Right hindlimb (tissue), 1 donor: ENCODE measurements at regions not wholly inside any gene's neighbourhood (a gene's known extent, or its start where the extent isn't known, plus 50 kb on each side); places are given as distances from the start of the nearest gene placed in this dataset.

ENCODE experiments used
- DNase-seq: peaks from one replicate; pipeline ENCODE4 v3.0.0-alpha.2; 2018

DNA sequence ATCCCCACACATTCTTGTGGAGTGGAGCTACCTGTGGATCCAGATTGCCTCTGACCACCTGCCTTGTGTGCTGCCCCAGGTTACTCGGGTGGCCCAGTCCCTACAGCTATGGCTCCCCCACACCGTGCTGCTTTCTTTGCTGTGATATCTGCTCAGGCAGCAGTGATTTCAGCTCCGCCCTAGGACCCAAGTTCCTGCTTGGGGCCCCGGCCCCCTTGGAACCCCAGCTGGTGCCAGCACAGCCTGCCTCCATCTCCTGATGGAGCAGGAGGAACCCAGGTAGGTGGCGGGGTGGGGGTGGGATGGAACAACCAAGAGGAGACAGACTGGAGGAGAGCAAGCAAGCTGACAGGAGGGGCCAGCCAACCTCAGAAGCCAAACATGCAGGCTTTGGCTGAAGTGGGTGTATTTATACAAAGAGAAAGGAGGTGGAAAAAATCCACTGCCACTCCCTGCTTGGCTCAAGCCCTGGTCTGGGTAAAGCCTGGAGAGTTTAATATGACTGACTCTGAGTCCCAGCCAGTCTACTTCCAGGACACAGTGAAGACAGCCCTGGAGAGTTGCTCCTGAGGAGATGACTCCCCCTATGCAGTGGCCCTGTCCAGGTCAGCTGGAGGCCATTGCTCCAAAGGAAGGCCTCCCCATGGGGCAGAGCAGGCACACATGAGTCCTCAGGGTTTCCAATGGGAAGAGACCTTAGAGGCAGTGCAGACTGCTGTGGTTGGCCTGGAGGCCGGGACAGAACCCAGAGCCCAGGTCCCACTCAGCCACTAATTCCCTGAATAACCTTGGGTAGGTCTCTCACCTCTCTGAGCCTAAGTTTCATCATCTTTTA lies 197.1 kb upstream of the MAMLD1 start:
- peak; percentile 37 for DNase-seq

DNA sequence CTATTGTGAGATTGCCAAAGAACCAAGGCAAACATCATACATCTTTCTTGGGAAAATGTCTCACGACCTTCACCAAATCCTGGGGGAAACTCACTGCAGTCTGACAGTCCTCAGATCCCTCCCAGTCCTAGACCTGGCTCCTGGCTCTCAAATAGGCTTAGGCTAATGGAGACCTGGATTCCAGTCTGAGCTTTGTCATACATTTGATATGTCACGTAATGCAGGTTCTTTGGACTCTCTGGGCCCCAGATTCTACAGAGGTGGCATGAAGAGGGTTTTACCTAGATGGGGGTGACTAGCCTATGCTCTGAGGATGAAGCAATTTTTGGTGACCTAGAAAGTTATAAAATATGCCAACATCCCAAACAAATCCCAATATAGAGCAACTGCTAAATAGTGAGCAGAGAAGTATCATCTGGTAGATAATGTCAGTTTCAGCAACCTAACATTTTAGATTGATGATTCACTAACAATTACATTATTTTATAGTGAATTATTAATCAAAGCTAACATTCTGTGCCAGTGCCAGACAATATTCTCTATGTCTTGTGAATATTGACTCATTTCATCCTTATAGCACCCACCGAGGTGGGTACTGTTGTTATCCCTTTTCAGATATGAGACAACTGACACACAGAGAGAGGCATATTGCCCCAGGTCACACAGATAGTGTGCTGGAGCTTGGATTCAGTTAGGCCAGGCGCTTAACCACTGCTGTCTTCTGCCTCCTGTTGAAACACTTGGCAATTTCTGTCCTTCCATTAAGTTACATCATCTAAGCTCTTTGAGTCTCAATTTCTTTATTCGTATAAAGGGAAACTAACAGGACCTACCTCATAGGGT lies 195.4 kb upstream of the MAMLD1 start:
- no peak for DNase-seq

- no peak for DNase-seq
These were observed 181.0 kb upstream of the MAMLD1 start for GRCh38 chrX:150182161-150182560.

DNA sequence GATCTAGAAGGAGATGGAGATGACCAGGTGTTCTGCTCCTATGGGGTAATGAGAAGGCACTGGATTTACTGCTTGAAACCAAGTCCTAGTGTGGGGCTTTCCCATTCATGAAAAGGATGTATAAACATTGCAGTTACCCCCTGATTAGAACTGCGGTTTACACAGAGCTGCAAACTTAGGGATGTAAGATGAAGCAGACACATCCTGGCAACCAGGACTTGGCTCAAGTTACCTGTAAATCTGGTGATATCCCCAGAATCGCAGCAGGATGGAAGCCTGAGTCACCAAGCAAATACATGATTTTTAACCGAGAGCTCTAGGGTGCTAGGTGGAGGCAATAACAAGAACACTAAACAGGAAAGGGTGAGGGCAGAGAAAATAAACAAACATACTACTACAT lies 178.6 kb upstream of the MAMLD1 start:
- no peak for DNase-seq

DNA sequence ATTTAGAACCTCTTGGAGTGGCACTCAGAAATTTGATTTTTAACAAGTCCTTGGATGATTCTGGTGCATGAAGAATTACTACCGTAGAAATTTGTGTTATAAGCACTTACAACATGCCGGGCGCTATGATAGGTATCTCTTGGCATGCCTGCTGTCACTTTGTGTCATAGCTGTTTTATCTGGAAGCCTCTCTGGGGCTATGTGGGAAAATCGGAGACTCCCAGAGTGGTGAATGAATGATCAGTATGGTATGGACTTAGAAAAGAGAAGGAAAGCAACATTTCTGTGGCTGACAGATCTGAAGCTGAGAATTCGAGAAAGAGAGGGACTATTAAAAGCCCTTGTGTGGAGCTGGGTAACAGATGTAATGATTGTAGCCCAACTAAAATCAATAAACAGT lies 177.4 kb upstream of the MAMLD1 start:
- no peak for DNase-seq

DNA sequence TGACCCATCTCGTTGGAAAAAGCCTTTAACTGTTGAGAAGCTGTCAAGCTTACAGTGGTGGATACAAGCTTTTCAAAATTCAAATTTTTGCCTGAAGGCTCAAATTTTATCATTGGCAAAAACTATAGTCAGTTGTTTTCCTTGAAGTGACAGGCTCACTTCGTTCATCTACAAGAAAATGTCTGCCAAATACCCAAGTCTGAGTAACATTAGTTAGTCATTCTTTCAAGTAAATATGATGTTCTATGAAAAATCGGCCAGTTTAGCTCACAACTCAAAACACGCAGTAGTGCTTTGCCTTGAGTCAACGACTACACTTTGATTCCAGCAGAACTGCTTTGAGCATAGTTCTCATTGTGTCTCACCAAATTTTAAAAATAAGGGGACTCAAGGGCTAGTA lies 170.3 kb upstream of the MAMLD1 start:
- no peak for DNase-seq

GRCh38 chrX:150196285-150196684 lies 166.8 kb upstream of the MAMLD1 start:
- DNase-seq = no peak

GRCh38 chrX:150197388-150197787 lies 165.7 kb upstream of the MAMLD1 start:
- DNase-seq = no peak

- no peak for DNase-seq
These were observed 164.3 kb upstream of the MAMLD1 start for GRCh38 chrX:150198776-150199175.

GRCh38 chrX:150199181-150199580 lies 163.9 kb upstream of the MAMLD1 start:
- DNase-seq = no peak

GRCh38 chrX:150199803-150200202 lies 163.3 kb upstream of the MAMLD1 start:
- no peak for DNase-seq

DNA sequence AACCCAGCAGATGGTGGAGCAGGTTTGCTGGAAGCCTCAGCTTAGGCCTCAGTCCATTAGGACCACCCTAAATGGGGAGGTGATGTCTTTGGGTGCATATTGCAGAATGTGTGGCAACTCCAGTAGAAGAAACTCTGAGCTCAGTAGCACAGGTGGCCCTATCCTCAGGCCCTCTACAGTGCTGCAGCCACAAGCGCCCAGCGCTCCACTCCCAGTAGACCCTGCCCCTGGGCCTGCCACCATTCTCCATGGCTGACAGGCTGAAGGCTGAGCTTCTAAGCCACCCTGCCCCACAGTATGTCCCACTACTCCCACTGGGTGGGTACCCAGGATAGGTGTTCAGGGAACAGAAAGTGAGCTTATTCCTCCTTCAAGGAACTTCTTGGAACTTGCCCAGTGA lies 162.8 kb upstream of the MAMLD1 start:
- no peak for DNase-seq

DNA sequence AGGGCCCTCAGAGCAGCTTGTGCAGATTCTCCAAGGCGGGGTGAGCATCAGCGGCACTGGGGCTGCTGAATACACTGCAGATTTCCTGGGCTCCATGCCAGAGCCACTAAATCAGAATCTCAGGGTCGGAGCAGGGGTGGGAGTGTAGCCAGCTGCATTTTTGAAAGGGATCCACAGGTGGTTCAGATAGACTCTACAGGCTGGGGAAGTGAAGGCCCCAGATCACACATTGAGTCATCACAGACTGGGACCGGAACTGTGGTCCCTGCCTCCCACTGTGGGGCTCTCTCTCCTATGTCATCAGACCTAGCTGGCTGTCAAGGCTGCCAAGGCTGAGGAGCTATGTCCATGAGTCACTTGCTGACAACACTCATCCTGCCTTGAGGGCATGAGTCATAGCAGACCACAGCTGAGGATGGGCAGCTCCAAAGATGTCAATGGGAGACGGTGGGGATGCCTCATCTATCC lies 162.3 kb upstream of the MAMLD1 start:
- DNase-seq = peak; percentile 44

GRCh38 chrX:150201391-150201790 lies 161.7 kb upstream of the MAMLD1 start:
- no peak for DNase-seq

DNA sequence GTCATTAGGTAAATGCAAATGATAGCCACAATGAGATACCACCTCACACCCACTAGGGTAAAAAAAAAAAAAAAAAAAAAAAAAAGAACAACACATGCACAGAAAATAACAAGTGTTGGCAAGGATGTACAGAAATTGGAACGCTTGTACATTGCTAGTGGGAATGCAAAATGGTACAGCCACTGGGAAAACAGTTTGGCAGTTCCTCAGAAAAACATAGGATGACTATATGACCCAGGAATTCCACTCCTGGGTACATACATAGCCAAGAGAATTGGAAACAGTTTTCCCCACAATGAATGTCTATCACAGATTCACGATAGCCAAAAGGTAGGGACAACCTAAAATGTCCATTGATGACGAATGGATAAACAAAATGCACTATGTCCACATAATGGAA lies 161.3 kb upstream of the MAMLD1 start:
- DNase-seq = no peak

DNA sequence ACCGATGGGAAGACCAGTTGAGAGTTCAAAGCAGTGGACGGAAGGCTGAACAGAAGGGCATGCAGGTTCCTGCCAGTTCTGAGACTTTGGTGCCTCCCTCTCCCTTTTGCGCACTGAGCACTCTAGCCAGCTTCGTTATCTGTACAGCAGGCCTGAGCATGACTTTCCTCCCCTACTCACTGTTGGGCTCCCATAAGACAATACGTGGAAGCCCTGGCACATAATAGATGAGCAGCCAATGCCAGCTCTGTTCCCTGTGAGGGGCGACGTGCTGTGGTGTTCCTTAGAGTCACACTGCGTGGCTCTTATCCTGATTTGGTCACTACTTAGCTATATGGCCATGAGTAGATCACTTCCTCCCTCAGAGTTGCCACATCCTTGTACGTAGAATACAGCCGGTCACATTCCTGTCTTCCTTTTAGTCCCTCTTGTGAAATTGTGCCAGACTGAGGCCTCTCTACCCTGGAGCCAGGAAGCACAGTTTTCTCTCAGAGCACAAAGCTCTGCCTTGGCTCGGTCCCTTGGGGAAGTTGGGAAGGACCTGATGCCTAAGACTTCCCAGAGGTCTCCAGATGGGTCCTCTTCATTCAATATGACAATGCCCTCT lies 160.4 kb upstream of the MAMLD1 start:
- no peak for DNase-seq

- DNase-seq = no peak
These were observed 159.9 kb upstream of the MAMLD1 start for GRCh38 chrX:150203248-150203645.

- DNase-seq = no peak
These were observed 158.1 kb upstream of the MAMLD1 start for GRCh38 chrX:150205011-150205410.

DNA sequence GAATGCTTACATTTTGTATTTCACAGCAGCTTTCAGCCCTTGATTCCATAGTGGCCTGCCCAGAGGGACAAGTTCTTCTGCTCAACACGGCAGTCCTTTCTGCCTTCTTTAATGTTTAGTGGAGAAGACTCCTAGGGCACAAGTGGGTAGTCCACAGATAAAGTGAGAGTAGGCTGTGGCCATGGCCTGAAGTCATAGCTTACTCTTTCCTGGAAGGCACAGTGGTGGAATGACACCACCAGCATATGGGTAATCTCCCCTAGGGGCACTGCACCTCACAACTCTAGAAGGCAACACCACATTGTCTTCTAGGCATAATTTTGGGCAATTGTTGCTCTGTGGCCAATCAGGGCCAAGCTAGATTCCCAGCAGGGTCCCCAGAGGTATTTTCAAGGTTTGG lies 155.4 kb upstream of the MAMLD1 start:
- no peak for DNase-seq

DNA sequence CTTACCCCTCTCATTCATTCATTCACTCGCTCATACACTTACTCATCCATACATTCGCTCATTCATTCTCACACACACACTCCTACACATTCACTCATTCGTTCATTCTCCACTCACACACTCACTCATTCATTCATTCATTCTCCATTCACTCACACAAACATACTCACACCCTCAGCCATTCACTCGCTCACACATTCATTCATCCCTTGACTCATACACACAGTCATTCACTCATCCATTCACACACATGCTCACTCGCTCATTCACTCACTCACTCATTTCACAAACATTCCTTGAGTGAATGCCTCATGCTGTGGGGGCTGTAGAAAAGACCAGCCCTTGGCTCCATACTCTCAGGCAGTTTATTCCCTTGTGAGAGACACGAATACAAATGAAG lies 151.1 kb upstream of the MAMLD1 start:
- no peak for DNase-seq

GRCh38 chrX:150212672-150213480 lies 150.2 kb upstream of the MAMLD1 start:
- peak; percentile 61 for DNase-seq

DNA sequence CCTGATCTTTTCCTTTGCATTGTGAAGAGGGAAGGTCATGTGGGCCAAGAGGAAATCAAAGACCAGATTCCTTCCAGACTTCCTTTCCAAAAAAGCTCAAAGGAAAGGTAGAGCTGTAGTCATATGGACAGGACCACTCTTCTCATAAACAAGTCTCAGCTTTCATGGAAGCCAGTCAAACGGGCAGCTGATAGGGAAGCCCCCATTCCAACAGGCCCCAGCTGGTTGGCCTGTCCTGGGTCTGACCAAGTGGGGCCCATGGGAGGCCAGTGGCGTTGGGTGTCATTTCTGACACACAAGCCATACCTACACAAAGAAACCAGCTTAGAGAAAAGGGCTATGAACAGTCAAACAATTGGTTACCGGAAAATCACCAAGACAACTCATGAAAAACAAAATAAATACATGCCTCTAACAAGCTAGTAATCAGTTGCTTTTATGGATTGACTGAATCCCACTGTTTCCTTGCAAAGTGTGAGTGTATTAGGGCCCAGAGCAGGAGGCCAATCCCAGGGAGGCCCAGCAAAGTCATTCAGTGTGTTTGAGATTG lies 149.6 kb upstream of the MAMLD1 start:
- no peak for DNase-seq
